ENCODE measurements at regions not wholly inside any gene's neighbourhood (a gene's known extent, or its start where the extent isn't known, plus 50 kb on each side); places are given as distances from the start of the nearest gene placed in this dataset.
"Not testable (repeated sequence)": the region's sequence is repeated elsewhere in the genome, so short reads cannot be mapped to it uniquely, and the experiment has no call there.

GRCh38 chr5:119752921-119753886, 123.8 kb downstream of the FAM170A start:
- H3K79me2 ChIP-seq: no peaks in the 10 kb centered on the region
- H3K27ac ChIP-seq: no peak overlapping the region
- no peak for TF ChIP-seq CTCF (IDR thresholded peaks at IDR 0.05)
- H3K9ac ChIP-seq: no peak overlapping the region
- H3K4me1 ChIP-seq: no peaks in the 10 kb centered on the region
- H2AFZ ChIP-seq: no peak overlapping the region
- no peaks in the 10 kb centered on the region for H3K36me3 ChIP-seq (ENCODE audit: control insufficient read depth, insufficient read depth, low read length)
- H3K27me3 ChIP-seq (ENCODE audit: control insufficient read depth, insufficient read depth, low read length): no peaks in the 10 kb centered on the region
- no peaks in the 10 kb centered on the region for H3K9me3 ChIP-seq (ENCODE audit: control insufficient read depth, low read length)
- no peak overlapping the region for H3K4me2 ChIP-seq (ENCODE audit: low read length)
- no peak overlapping the region for H3K4me3 ChIP-seq (ENCODE audit: low read depth, low read length)

- H3K4me2 ChIP-seq (ENCODE audit: low read length); H3K27ac ChIP-seq; H3K4me3 ChIP-seq (ENCODE audit: low read depth, low read length); H2AFZ ChIP-seq; H3K9ac ChIP-seq; H3K79me2 ChIP-seq; H3K27me3 ChIP-seq (ENCODE audit: control insufficient read depth, insufficient read depth, low read length); H3K4me1 ChIP-seq; H3K36me3 ChIP-seq (ENCODE audit: control insufficient read depth, insufficient read depth, low read length); H3K9me3 ChIP-seq (ENCODE audit: control insufficient read depth, low read length): not testable (repeated sequence)
These were observed 125.5 kb downstream of the FAM170A start for GRCh38 chr5:119754825-119755224.

- no peaks in the 10 kb centered on the region for H3K9me3 ChIP-seq (ENCODE audit: control insufficient read depth, low read length)
- TF ChIP-seq CTCF (IDR thresholded peaks at IDR 0.05): no peak
These were observed 127.9 kb downstream of the FAM170A start for GRCh38 chr5:119757276-119757675.

DNA sequence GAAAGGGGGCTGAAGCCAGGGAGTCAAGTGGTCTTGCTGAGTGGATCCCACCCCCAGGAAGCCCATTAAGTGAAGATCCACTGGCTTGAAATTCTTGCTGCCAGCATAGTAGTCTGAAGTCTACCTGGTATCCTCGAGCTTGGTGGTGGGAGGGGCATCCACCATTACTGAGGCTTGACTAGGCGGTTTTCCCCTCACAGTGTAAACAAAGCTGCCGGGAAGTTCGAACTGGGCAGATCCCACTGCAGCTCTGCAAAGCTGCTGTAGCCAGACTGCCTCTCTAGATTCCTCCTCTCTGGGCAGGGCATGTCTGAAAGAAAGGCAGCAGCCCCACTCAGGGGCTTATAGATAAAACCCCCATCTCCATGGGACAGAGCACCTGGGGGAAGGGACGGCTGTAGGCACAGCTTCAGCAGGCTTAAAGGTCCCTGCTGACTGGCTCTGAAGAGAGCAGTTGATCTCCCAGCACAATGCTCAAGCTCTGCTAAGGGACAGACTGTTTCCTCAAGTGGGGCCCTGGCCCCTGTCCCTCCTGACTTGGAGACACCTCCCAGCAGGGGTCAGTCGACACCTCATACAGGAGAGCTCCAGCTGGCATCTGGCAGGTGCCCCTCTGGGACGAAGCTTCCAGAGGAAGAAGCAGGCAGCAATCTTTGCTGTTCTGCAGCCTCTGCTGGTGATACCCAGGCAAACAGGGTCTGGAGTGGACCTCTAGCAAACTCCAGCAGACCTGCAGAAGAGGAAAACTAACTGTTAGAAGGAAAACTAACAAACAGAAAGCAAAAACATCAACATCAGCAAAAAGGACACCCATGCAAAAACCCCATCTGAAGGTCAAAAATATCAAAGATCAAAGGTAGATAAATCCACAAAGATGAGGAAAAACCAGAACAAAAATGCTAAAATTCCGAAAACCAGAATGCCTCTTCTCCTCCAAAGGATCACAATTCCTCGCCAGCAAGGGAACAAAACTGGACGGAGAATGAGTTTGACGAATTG, 140.6 kb downstream of the FAM170A start:
- H3K4me3 ChIP-seq (ENCODE audit: low read depth, low read length); H3K27ac ChIP-seq; H3K9ac ChIP-seq; H3K79me2 ChIP-seq; H3K27me3 ChIP-seq (ENCODE audit: control insufficient read depth, insufficient read depth, low read length); H3K4me1 ChIP-seq; H2AFZ ChIP-seq; H3K9me3 ChIP-seq (ENCODE audit: control insufficient read depth, low read length); H3K36me3 ChIP-seq (ENCODE audit: control insufficient read depth, insufficient read depth, low read length); H3K4me2 ChIP-seq (ENCODE audit: low read length): not testable (repeated sequence)

More at GRCh38 chr5:119757276-119757675, 127.9 kb downstream of the FAM170A start:
- Histone ChIP-seq H2AFZ (no peak overlapping the region), H3K4me2 (ENCODE audit: low read length) (no peak overlapping the region), H3K79me2 (no peaks in the 10 kb centered on the region), H3K36me3 (ENCODE audit: control insufficient read depth, insufficient read depth, low read length) (no peaks in the 10 kb centered on the region), H3K4me3 (ENCODE audit: low read depth, low read length) (no peak overlapping the region), H3K27ac (no peak overlapping the region), H3K27me3 (ENCODE audit: control insufficient read depth, insufficient read depth, low read length) (no peaks in the 10 kb centered on the region), H3K9ac (no peak overlapping the region), H3K4me1 (no peaks in the 10 kb centered on the region)

GRCh38 chr5:119780145-119780544, 150.8 kb downstream of the FAM170A start:
- not testable (repeated sequence) for H3K27me3 ChIP-seq (ENCODE audit: control insufficient read depth, insufficient read depth, low read length); H3K79me2 ChIP-seq; H3K4me1 ChIP-seq; H3K36me3 ChIP-seq (ENCODE audit: control insufficient read depth, insufficient read depth, low read length); H3K9me3 ChIP-seq (ENCODE audit: control insufficient read depth, low read length); H3K9ac ChIP-seq; H2AFZ ChIP-seq; H3K27ac ChIP-seq; H3K4me2 ChIP-seq (ENCODE audit: low read length); H3K4me3 ChIP-seq (ENCODE audit: low read depth, low read length)

GRCh38 chr5:119785057-119785456, 155.7 kb downstream of the FAM170A start:
- H3K4me2 ChIP-seq (ENCODE audit: low read length): no peak overlapping the region
- no peak for TF ChIP-seq CTCF (IDR thresholded peaks at IDR 0.05)
- H3K36me3 ChIP-seq (ENCODE audit: control insufficient read depth, insufficient read depth, low read length): no peaks in the 10 kb centered on the region
- H2AFZ ChIP-seq: no peak overlapping the region
- H3K4me3 ChIP-seq (ENCODE audit: low read depth, low read length): no peak overlapping the region
- H3K79me2 ChIP-seq: no peaks in the 10 kb centered on the region
- no peaks in the 10 kb centered on the region for H3K4me1 ChIP-seq
- H3K27ac ChIP-seq: no peak overlapping the region
- no peak overlapping the region for H3K9ac ChIP-seq
- no peaks in the 10 kb centered on the region for H3K9me3 ChIP-seq (ENCODE audit: control insufficient read depth, low read length)
- no peaks in the 10 kb centered on the region for H3K27me3 ChIP-seq (ENCODE audit: control insufficient read depth, insufficient read depth, low read length)
